SK-N-MC (cell line): ENCODE measurements at regions not wholly inside any gene's neighbourhood (a gene's known extent, or its start where the extent isn't known, plus 50 kb on each side); places are given as distances from the start of the nearest gene placed in this dataset.
"Not testable (repeated sequence)": the region's sequence is repeated elsewhere in the genome, so short reads cannot be mapped to it uniquely, and the experiment has no call there.

Experiments used
- EZH2 ChIP-seq: fragments of 200-600 bp; sonication (generic); IDR thresholded peaks from one replicate; pipeline ENCODE4 v1.6.1; 2017; ENCODE audit warnings: antibody characterized with exemption
- FOXP2 ChIP-seq: optimal IDR thresholded peaks from 2 replicates; pipeline ENCODE3; 2011; ENCODE audit warnings: mild to moderate bottlenecking, moderate library complexity; ENCODE audit not compliant: insufficient read depth; ENCODE audit errors: extremely low read length, control extremely low read depth
- POLR2AphosphoS5 ChIP-seq: IDR thresholded peaks from 2 replicates; pipeline ENCODE4 v1.6.1; 2012; ENCODE audit warnings: mild to moderate bottlenecking, low read depth, low read length, borderline replicate concordance

- not testable (repeated sequence) for TF ChIP-seq POLR2AphosphoS5, FOXP2, EZH2
Observed at GRCh38 chr15:95153201-95153600, 921.8 kb downstream of the MCTP2 start.
